ENCODE measurements at regions not wholly inside any gene's neighbourhood (a gene's known extent, or its start where the extent isn't known, plus 50 kb on each side); places are given as distances from the start of the nearest gene placed in this dataset.

- peaks cover 9% of the 10 kb centered on the region for H3K4me1 Mint-ChIP-seq (ENCODE audit: low read depth, unreplicated experiment)
Observed at GRCh38 chr13:106680796-106681472, 113.0 kb upstream of the ARGLU1 start.

GRCh38 chr13:106678646-106679418 is 110.9 kb upstream of the ARGLU1 start:
- Histone ChIP-seq H3K27me3 (ENCODE audit: insufficient read depth, low read length) (no peaks in the 10 kb centered on the region), H3K79me2 (ENCODE audit: insufficient read depth, low read length) (no peaks in the 10 kb centered on the region), H3K27ac (ENCODE audit: low read depth, low read length) (no peak overlapping the region), H3K4me1 (ENCODE audit: insufficient read depth, low read length) (no peaks in the 10 kb centered on the region), H3K9me3 (ENCODE audit: insufficient read depth, low read depth, low read length) (no peaks in the 10 kb centered on the region), H3K9ac (ENCODE audit: low read length) (no peak overlapping the region), H3K4me3 (ENCODE audit: insufficient read depth, low read depth, low read length) (no peak overlapping the region), H3K4me2 (ENCODE audit: low read length) (no peak overlapping the region), H4K20me1 (ENCODE audit: insufficient read depth, low read length) (no peaks in the 10 kb centered on the region), H2AFZ (ENCODE audit: low read depth, low read length) (no peak overlapping the region), H3K36me3 (ENCODE audit: insufficient read depth, low read length) (no peaks in the 10 kb centered on the region)
- DNase-seq (ENCODE audit: low read depth) (no peak), FAIRE-seq (no peak)
- Mint-ChIP-seq H3K27me3 (ENCODE audit: low read depth, unreplicated experiment) (no peaks in the 10 kb centered on the region), H3K9me3 (ENCODE audit: unreplicated experiment) (no peaks in the 10 kb centered on the region), H3K4me1 (ENCODE audit: low read depth, unreplicated experiment) (peaks cover 9% of the 10 kb centered on the region), H3K36me3 (ENCODE audit: low read depth, unreplicated experiment) (no peaks in the 10 kb centered on the region), H3K27ac (ENCODE audit: unreplicated experiment) (no peak overlapping the region), H3K4me3 (ENCODE audit: unreplicated experiment) (no peak overlapping the region)
- TF ChIP-seq, protein P1, sequence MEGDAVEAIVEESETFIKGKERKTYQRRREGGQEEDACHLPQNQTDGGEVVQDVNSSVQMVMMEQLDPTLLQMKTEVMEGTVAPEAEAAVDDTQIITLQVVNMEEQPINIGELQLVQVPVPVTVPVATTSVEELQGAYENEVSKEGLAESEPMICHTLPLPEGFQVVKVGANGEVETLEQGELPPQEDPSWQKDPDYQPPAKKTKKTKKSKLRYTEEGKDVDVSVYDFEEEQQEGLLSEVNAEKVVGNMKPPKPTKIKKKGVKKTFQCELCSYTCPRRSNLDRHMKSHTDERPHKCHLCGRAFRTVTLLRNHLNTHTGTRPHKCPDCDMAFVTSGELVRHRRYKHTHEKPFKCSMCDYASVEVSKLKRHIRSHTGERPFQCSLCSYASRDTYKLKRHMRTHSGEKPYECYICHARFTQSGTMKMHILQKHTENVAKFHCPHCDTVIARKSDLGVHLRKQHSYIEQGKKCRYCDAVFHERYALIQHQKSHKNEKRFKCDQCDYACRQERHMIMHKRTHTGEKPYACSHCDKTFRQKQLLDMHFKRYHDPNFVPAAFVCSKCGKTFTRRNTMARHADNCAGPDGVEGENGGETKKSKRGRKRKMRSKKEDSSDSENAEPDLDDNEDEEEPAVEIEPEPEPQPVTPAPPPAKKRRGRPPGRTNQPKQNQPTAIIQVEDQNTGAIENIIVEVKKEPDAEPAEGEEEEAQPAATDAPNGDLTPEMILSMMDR (IDR thresholded peaks at IDR 0.05; ENCODE audit: insufficient read depth, low read depth, low read length), result no peak
- TF ChIP-seq EZH2 (IDR thresholded peaks at IDR 0.05; ENCODE audit: insufficient read depth, low read length), result no peak

More at GRCh38 chr13:106680796-106681472, 113.0 kb upstream of the ARGLU1 start:
- Histone ChIP-seq H4K20me1 (ENCODE audit: insufficient read depth, low read length) (no peaks in the 10 kb centered on the region), H3K36me3 (ENCODE audit: insufficient read depth, low read length) (no peaks in the 10 kb centered on the region), H2AFZ (ENCODE audit: low read depth, low read length) (no peak overlapping the region), H3K27me3 (ENCODE audit: insufficient read depth, low read length) (no peaks in the 10 kb centered on the region), H3K4me3 (ENCODE audit: insufficient read depth, low read depth, low read length) (no peak overlapping the region), H3K79me2 (ENCODE audit: insufficient read depth, low read length) (no peaks in the 10 kb centered on the region), H3K4me2 (ENCODE audit: low read length) (no peak overlapping the region), H3K4me1 (ENCODE audit: insufficient read depth, low read length) (no peaks in the 10 kb centered on the region), H3K9ac (ENCODE audit: low read length) (no peak overlapping the region), H3K9me3 (ENCODE audit: insufficient read depth, low read depth, low read length) (no peaks in the 10 kb centered on the region), H3K27ac (ENCODE audit: low read depth, low read length) (no peak overlapping the region)
- no peak for FAIRE-seq
- Mint-ChIP-seq H3K4me3 (ENCODE audit: unreplicated experiment) (no peak overlapping the region), H3K27me3 (ENCODE audit: low read depth, unreplicated experiment) (no peaks in the 10 kb centered on the region), H3K9me3 (ENCODE audit: unreplicated experiment) (no peaks in the 10 kb centered on the region), H3K36me3 (ENCODE audit: low read depth, unreplicated experiment) (no peaks in the 10 kb centered on the region), H3K27ac (ENCODE audit: unreplicated experiment) (no peak overlapping the region)
- no peak for TF ChIP-seq EZH2 (IDR thresholded peaks at IDR 0.05; ENCODE audit: insufficient read depth, low read length)
- TF ChIP-seq, protein P1 (IDR thresholded peaks at IDR 0.05; ENCODE audit: insufficient read depth, low read depth, low read length), result no peak
- no peak for DNase-seq (ENCODE audit: low read depth)

- TF ChIP-seq, protein P1 (IDR thresholded peaks at IDR 0.05; ENCODE audit: insufficient read depth, low read depth, low read length), result no peak
- TF ChIP-seq EZH2 (IDR thresholded peaks at IDR 0.05; ENCODE audit: insufficient read depth, low read length), result no peak
- Histone ChIP-seq H3K36me3 (ENCODE audit: insufficient read depth, low read length) (no peaks in the 10 kb centered on the region), H3K9ac (ENCODE audit: low read length) (no peak overlapping the region), H3K79me2 (ENCODE audit: insufficient read depth, low read length) (no peaks in the 10 kb centered on the region), H3K4me2 (ENCODE audit: low read length) (no peak overlapping the region), H4K20me1 (ENCODE audit: insufficient read depth, low read length) (no peaks in the 10 kb centered on the region), H3K4me1 (ENCODE audit: insufficient read depth, low read length) (no peaks in the 10 kb centered on the region), H3K27ac (ENCODE audit: low read depth, low read length) (no peak overlapping the region), H3K9me3 (ENCODE audit: insufficient read depth, low read depth, low read length) (no peaks in the 10 kb centered on the region), H3K4me3 (ENCODE audit: insufficient read depth, low read depth, low read length) (no peak overlapping the region), H2AFZ (ENCODE audit: low read depth, low read length) (no peak overlapping the region), H3K27me3 (ENCODE audit: insufficient read depth, low read length) (no peaks in the 10 kb centered on the region)
- Mint-ChIP-seq H3K36me3 (ENCODE audit: low read depth, unreplicated experiment) (no peaks in the 10 kb centered on the region), H3K9me3 (ENCODE audit: unreplicated experiment) (no peaks in the 10 kb centered on the region), H3K4me3 (ENCODE audit: unreplicated experiment) (no peak overlapping the region), H3K27ac (ENCODE audit: unreplicated experiment) (no peak overlapping the region), H3K4me1 (ENCODE audit: low read depth, unreplicated experiment) (no peaks in the 10 kb centered on the region), H3K27me3 (ENCODE audit: low read depth, unreplicated experiment) (no peaks in the 10 kb centered on the region)
- DNase-seq (ENCODE audit: low read depth) (no peak), FAIRE-seq (no peak)
Observed at GRCh38 chr13:106675311-106675710, 107.4 kb upstream of the ARGLU1 start.

Measured in astrocyte (in vitro differentiated cells and primary cell).